Vagina (tissue), 2 donors: ENCODE measurements at regions not wholly inside any gene's neighbourhood (a gene's known extent, or its start where the extent isn't known, plus 50 kb on each side); places are given as distances from the start of the nearest gene placed in this dataset.

Experiments
- CTCF ChIP-seq, 3 experiments: fragments of 450-650 bp in 2 of 3; fragments of 200-600 bp in 1 of 3; sonication (generic) in 1 of 3; IDR thresholded peaks; one replicate each; pipeline ENCODE4 v1.5.1; 2017 to 2019; ENCODE audit warnings: antibody characterized with exemption in 3 of 3, mild to moderate bottlenecking in 2 of 3, moderate library complexity in 2 of 3
- POLR2A ChIP-seq, 2 donors: fragments of 450-650 bp; IDR thresholded peaks; one replicate each; pipeline ENCODE4 v1.6.1; 2017; ENCODE audit warnings: antibody characterized with exemption in 2 of 2, mild to moderate bottlenecking in 2 of 2, moderate library complexity in 2 of 2

- TF ChIP-seq CTCF (IDR thresholded peaks at IDR 0.05) (no peak), POLR2A (IDR thresholded peaks at IDR 0.05) (no peak)
These were observed 87.2 kb upstream of the IRX1 start for GRCh38 chr5:3508395-3508794.
